Caco-2 (cell line): ENCODE measurements at regions not wholly inside any gene's neighbourhood (a gene's known extent, or its start where the extent isn't known, plus 50 kb on each side); places are given as distances from the start of the nearest gene placed in this dataset.

Experiments used
- BruUV-seq: library from RNA; stranded (reverse); fragments of 400-500 nt; replicated peaks from 2 replicates; lab custom pipeline; 2021; lab: Mats Ljungman, UMichigan
- CTCF ChIA-PET: fragments of 300-600 bp; sonication (Branson Sonifier 250); formaldehyde crosslinking; loops from one replicate; lab custom pipeline; 2022; ENCODE audit warnings: antibody characterized with exemption; lab: Charles Lee
- POLR2A ChIA-PET: fragments of 300-600 bp; sonication (Branson Sonifier 250); formaldehyde crosslinking; loops from one replicate; lab custom pipeline; 2022; ENCODE audit warnings: antibody characterized with exemption; lab: Charles Lee
- DNase-seq, 2 experiments: peaks; one replicate each; pipeline versions ENCODE4 v3.0.0 to v3.0.0-alpha.2; 2020 to 2022
- H3K27me3 ChIP-seq: replicated peaks from 2 replicates; pipeline ENCODE4 v1.6.0; 2011; ENCODE audit warnings: low read length; ENCODE audit not compliant: control insufficient read depth, insufficient read depth
- H3K36me3 ChIP-seq: 2 replicates; pipeline ENCODE4 v1.5.1; 2011; ENCODE audit warnings: low read length; ENCODE audit not compliant: control insufficient read depth, insufficient read depth
- H3K4me1 ChIP-seq: fragments of 250-450 bp; sonication (Bioruptor Pico); 2 replicates; pipeline ENCODE4 v1.5.1; 2020; ENCODE audit warnings: mild to moderate bottlenecking
- H3K4me3 ChIP-seq: 2 replicates; pipeline ENCODE4 v1.5.1; 2011; ENCODE audit warnings: low read depth, mild to moderate bottlenecking, control low read depth, low read length
- H3K9me3 ChIP-seq: fragments of 250-450 bp; sonication (Bioruptor Pico); 2 replicates; pipeline ENCODE4 v1.5.1; 2020; ENCODE audit warnings: mild to moderate bottlenecking, moderate library complexity
- H3K27ac Mint-ChIP-seq: one replicate; pipeline ENCODE4 v1.8.0; 2022; ENCODE audit warnings: mixed read lengths; ENCODE audit not compliant: unreplicated experiment
- H3K27me3 Mint-ChIP-seq: one replicate; pipeline ENCODE4 v1.8.0; 2022; ENCODE audit warnings: mixed read lengths; ENCODE audit not compliant: insufficient read depth, unreplicated experiment
- H3K36me3 Mint-ChIP-seq: one replicate; pipeline ENCODE4 v1.8.0; 2022; ENCODE audit warnings: mild to moderate bottlenecking, mixed read lengths; ENCODE audit not compliant: insufficient read depth, unreplicated experiment
- H3K4me1 Mint-ChIP-seq: one replicate; pipeline ENCODE4 v1.8.0; 2022; ENCODE audit warnings: low read depth, mixed read lengths; ENCODE audit not compliant: unreplicated experiment
- H3K4me3 Mint-ChIP-seq: one replicate; pipeline ENCODE4 v1.8.0; 2022; ENCODE audit warnings: mild to moderate bottlenecking, moderate library complexity, mixed read lengths; ENCODE audit not compliant: unreplicated experiment
- H3K9me3 Mint-ChIP-seq: one replicate; pipeline ENCODE4 v1.8.0; 2022; ENCODE audit warnings: mixed read lengths; ENCODE audit not compliant: unreplicated experiment
- CTCF ChIP-seq, 2 experiments: fragments of 200-600 bp in 1 of 2; IDR thresholded peaks; 1 replicate in 1 of 2; 2 replicates in 1 of 2; pipeline versions ENCODE4 v1.5.1 to v1.8.0; 2011 to 2022; ENCODE audit warnings: antibody characterized with exemption in 1 of 2, control low read depth in 1 of 2, inconsistent platforms in 1 of 2, low read depth in 1 of 2, low read length in 1 of 2, mild to moderate bottlenecking in 1 of 2, moderate library complexity in 1 of 2; ENCODE audit not compliant: insufficient read depth in 1 of 2, severe bottlenecking in 1 of 2, unreplicated experiment in 1 of 2
- intact Hi-C: fragments of 100-400 bp; cut with micrococcal nuclease; formaldehyde crosslinking; loops from one replicate; pipeline ENCODE4 v1.10.0; 2022; ENCODE audit not compliant: unreplicated experiment

GRCh38 chr7:69217516-69218350, 380.5 kb upstream of the AUTS2 start:
- no peaks in the 10 kb centered on the region for H3K36me3 ChIP-seq
- no peaks in the 10 kb centered on the region for H3K9me3 ChIP-seq
- H3K9me3 Mint-ChIP-seq: peaks cover 9% of the 10 kb centered on the region
- CTCF ChIA-PET: interaction anchor here (0.6 kb wide), 1 partner anchor 1590 kb away, joined by 3 read pairs; no protein-coding TSS in a partner anchor
- H3K27me3 Mint-ChIP-seq: peaks cover 3% of the 10 kb centered on the region
- no peaks in the 10 kb centered on the region for H3K4me1 ChIP-seq
- POLR2A ChIA-PET: no interaction called here
- no peaks in the 10 kb centered on the region for H3K27me3 ChIP-seq
- intact Hi-C loops: no loop called here
- no peak for DNase-seq
- no peak overlapping the region for H3K27ac Mint-ChIP-seq
- H3K36me3 Mint-ChIP-seq: no peaks in the 10 kb centered on the region
- no peak overlapping the region for H3K4me3 Mint-ChIP-seq
- no peak for TF ChIP-seq CTCF (IDR thresholded peaks at IDR 0.05; ENCODE audit: insufficient read depth in 1 of 2, low read depth in 1 of 2, low read length in 1 of 2, severe bottlenecking in 1 of 2, unreplicated experiment in 1 of 2)
- no peak overlapping the region for H3K4me3 ChIP-seq
- H3K4me1 Mint-ChIP-seq: no peaks in the 10 kb centered on the region
- no TSS peak for BruUV-seq

GRCh38 chr7:69218576-69218975, 379.7 kb upstream of the AUTS2 start:
- intact Hi-C loops: no loop called here
- Histone ChIP-seq H3K4me1 (no peaks in the 10 kb centered on the region), H3K4me3 (no peak overlapping the region), H3K27me3 (no peaks in the 10 kb centered on the region), H3K9me3 (no peaks in the 10 kb centered on the region), H3K36me3 (no peaks in the 10 kb centered on the region)
- no peaks in the 10 kb centered on the region for H3K27me3 Mint-ChIP-seq
- H3K36me3 Mint-ChIP-seq: no peaks in the 10 kb centered on the region
- BruUV-seq: no TSS peak
- no peak for TF ChIP-seq CTCF (IDR thresholded peaks at IDR 0.05; ENCODE audit: insufficient read depth in 1 of 2, low read depth in 1 of 2, low read length in 1 of 2, severe bottlenecking in 1 of 2, unreplicated experiment in 1 of 2)
- no peak overlapping the region for H3K27ac Mint-ChIP-seq
- H3K9me3 Mint-ChIP-seq: peaks cover 9% of the 10 kb centered on the region
- DNase-seq: no peak
- no peaks in the 10 kb centered on the region for H3K4me1 Mint-ChIP-seq
- POLR2A ChIA-PET: no interaction called here
- CTCF ChIA-PET: interaction anchor here (0.6 kb wide), 1 partner anchor 1591 kb away, joined by 3 read pairs; no protein-coding TSS in a partner anchor
- H3K4me3 Mint-ChIP-seq: no peak overlapping the region

- no peak overlapping the region for H3K4me3 Mint-ChIP-seq
- intact Hi-C loops: no loop called here
- H3K36me3 Mint-ChIP-seq: no peaks in the 10 kb centered on the region
- H3K36me3 ChIP-seq: no peaks in the 10 kb centered on the region
- no peak overlapping the region for H3K4me3 ChIP-seq
- no peaks in the 10 kb centered on the region for H3K4me1 Mint-ChIP-seq
- H3K4me1 ChIP-seq: no peaks in the 10 kb centered on the region
- no TSS peak for BruUV-seq
- ChIA-PET POLR2A (no interaction called here), CTCF (no interaction called here)
- H3K9me3 Mint-ChIP-seq: peaks cover 9% of the 10 kb centered on the region
- no peak for TF ChIP-seq CTCF (IDR thresholded peaks at IDR 0.05; ENCODE audit: insufficient read depth in 1 of 2, low read depth in 1 of 2, low read length in 1 of 2, severe bottlenecking in 1 of 2, unreplicated experiment in 1 of 2)
- no peaks in the 10 kb centered on the region for H3K27me3 ChIP-seq
- no peaks in the 10 kb centered on the region for H3K9me3 ChIP-seq
- H3K27me3 Mint-ChIP-seq: no peaks in the 10 kb centered on the region
- no peak for DNase-seq
- H3K27ac Mint-ChIP-seq: no peak overlapping the region
These were observed 378.9 kb upstream of the AUTS2 start for GRCh38 chr7:69219381-69219780.
